GM12873 (cell line): ENCODE measurements at regions not wholly inside any gene's neighbourhood (a gene's known extent, or its start where the extent isn't known, plus 50 kb on each side); places are given as distances from the start of the nearest gene placed in this dataset.

ENCODE experiments used
- TF ChIP-seq, protein P1 (sequence below): IDR thresholded peaks from 2 replicates; pipeline ENCODE4 v1.5.1; 2012; ENCODE audit warnings: low read depth, mild to moderate bottlenecking, moderate library complexity, low read length, control low read depth; ENCODE audit not compliant: insufficient read depth; ENCODE audit errors: missing control alignments

DNA sequence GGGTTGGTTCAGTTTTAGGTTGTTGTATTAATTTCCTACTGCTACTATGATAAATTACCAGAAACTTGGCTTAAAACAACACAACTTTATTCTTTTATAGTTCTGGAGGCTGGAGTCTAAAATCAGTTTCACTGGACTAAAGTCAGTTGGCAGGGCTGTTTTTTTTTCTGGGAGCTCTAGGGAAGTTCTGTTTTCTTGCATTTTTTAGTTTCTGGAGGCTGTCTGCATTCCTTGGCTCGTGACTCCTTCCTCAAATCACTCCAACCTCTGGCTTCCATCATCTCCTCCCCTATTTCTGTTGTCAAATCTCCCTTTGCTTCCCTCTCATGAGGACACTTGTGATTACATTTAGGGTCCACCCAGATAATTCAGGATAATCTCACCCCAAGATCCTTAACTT is 51.3 kb upstream of the SUB1 start:
- TF ChIP-seq, protein P1, sequence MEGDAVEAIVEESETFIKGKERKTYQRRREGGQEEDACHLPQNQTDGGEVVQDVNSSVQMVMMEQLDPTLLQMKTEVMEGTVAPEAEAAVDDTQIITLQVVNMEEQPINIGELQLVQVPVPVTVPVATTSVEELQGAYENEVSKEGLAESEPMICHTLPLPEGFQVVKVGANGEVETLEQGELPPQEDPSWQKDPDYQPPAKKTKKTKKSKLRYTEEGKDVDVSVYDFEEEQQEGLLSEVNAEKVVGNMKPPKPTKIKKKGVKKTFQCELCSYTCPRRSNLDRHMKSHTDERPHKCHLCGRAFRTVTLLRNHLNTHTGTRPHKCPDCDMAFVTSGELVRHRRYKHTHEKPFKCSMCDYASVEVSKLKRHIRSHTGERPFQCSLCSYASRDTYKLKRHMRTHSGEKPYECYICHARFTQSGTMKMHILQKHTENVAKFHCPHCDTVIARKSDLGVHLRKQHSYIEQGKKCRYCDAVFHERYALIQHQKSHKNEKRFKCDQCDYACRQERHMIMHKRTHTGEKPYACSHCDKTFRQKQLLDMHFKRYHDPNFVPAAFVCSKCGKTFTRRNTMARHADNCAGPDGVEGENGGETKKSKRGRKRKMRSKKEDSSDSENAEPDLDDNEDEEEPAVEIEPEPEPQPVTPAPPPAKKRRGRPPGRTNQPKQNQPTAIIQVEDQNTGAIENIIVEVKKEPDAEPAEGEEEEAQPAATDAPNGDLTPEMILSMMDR = no peak

DNA sequence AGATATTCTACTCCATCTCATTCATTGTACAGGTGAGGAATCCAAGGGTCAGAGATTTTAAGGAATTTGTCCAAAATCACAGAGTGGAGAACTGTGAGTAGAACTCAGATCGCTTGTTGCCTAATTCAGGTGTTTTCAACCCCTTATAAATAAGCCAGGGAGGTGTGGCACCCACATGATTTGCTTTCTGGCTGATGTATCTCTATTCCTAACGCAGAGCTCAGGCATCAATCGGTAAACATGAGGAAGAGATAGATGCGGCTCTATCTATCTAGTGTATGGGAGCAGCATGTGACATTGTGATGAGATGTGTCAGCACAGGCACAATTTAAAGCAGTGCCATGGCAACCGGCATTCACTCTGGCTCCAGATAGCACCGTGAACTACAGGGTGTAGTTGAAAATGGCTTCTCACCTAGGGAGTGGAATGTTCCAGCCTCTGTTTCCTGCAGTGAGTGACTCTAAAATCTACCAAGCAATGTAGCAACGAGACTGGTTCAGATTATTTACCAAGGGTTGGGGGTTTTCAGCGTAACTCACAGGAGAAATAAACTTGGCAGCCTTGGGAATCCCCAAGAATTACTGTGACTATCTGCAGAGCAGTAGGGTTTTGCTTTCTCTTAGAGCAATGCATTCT is 53.4 kb upstream of the SUB1 start:
- TF ChIP-seq, protein P1 = no peak

DNA sequence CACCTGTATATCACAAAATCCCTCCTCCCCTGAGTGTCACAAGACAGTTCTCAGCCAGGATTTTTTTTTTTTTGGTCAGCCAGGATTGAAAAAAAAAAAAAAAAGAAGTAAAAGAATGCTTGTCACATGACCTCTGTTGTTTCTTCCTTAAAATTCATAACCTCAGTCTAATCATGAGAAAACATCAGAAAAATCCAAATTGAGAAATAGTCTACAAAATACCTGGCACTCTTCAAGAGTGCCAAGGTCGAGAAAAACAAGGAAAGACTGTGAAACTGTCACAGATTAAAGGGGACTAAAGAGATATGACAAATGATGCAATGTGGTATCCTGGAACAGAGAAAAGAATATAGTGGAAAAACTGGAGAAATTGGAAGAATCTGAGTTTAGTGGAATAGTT is 58.5 kb upstream of the SUB1 start:
- TF ChIP-seq, protein P1 = no peak

GRCh38 chr5:32523625-32524024 is 61.7 kb upstream of the SUB1 start:
- TF ChIP-seq, protein P1 = peak; percentile 18

DNA sequence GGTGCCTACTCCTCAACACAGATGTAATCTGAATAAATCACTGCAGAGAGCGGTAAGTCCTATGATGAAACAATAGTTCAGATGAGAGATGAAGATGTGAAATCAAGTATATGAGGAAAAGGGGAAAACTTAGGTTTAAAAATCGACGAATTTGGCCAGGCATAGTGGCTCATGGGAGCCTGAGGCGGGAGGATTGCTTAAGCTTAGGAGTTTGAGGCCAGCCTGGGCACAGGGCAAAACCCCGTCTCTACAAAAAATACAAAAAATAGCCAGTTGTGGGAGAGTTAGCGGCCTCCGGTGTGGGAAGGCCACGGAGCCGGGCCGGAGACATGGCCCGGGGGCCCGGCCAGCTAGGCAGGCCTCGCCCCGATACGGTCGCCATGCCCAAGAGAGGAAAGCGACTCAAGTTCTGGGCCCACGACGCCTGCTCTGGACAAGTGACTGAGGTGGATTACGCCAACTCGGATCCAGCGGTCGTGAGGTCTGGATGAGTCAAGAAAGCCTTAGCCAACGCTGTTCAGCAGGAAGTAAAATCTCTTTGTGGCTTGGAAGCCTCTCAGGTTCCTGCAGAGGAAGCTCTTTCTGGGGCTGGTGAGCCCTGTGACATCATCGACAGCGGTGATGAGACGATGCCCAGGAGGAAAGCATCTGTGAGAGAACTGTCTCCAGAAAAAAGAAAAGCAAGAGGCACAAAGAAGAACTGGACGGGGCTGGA is 62.8 kb upstream of the SUB1 start:
- TF ChIP-seq, protein P1 = no peak

DNA sequence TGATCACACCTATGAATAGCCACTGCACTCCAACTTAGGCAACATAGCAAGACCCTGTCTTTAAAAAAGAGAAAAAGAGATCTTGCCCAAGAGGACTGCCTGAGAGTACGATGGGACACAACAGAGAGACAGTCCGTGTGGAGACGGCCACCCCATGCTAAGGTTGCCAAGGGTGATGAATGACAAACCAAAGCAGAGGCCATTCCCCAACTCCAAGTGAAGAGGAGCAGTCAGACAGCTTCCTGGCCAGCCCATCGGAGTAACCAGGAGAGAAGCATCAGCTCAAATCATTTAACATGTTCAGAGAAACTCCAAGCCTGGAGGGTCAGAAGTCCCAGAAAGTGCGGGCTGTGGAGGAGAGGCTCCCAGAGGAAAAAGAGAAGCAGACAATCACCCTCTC is 63.9 kb upstream of the SUB1 start:
- TF ChIP-seq, protein P1 = no peak

- TF ChIP-seq, protein P1 = no peak
Observed at GRCh38 chr5:32520972-32521371, 64.4 kb upstream of the SUB1 start.
